CD14-positive monocyte (primary cell): ENCODE measurements at regions not wholly inside any gene's neighbourhood (a gene's known extent, or its start where the extent isn't known, plus 50 kb on each side); places are given as distances from the start of the nearest gene placed in this dataset.

Experiments used
- DNase-seq, 3 donors: peaks; one replicate each; pipeline ENCODE4 v3.0.0-alpha.2; 2011 to 2022
- H2AFZ ChIP-seq: 2 replicates; pipeline ENCODE4 v1.6.0; 2012; ENCODE audit warnings: mild to moderate bottlenecking, low read depth, low read length, inconsistent platforms; ENCODE audit not compliant: insufficient read depth, poor library complexity, severe bottlenecking
- H3K27ac ChIP-seq, 2 donors: 1 replicate in 1 of 2; 2 replicates in 1 of 2; pipeline ENCODE4 v1.5.1; 2012 to 2013; ENCODE audit warnings: low read length in 2 of 2, control low read depth in 1 of 2, inconsistent platforms in 1 of 2, low read depth in 1 of 2, mild to moderate bottlenecking in 1 of 2
- H3K27me3 ChIP-seq, 2 donors: one replicate each; pipeline versions ENCODE4 v1.6.0 to v1.6.1; 2011 to 2013; ENCODE audit warnings: low read length in 2 of 2; ENCODE audit not compliant: control insufficient read depth in 2 of 2, insufficient read depth in 2 of 2
- H3K36me3 ChIP-seq, 2 donors: replicated peaks in 1 of 2; 1 replicate in 1 of 2; 2 replicates in 1 of 2; pipeline versions ENCODE4 v1.5.1 to v1.6.1; 2012 to 2013; ENCODE audit warnings: low read length in 2 of 2, control low read depth in 1 of 2, inconsistent platforms in 1 of 2, mild to moderate bottlenecking in 1 of 2; ENCODE audit not compliant: insufficient read depth in 2 of 2, control insufficient read depth in 1 of 2
- H3K4me1 ChIP-seq, 2 donors: 1 replicate in 1 of 2; 2 replicates in 1 of 2; pipeline versions ENCODE4 v1.5.1 to v1.6.1; 2012 to 2013; ENCODE audit warnings: low read length in 2 of 2, control low read depth in 1 of 2, inconsistent platforms in 1 of 2, mild to moderate bottlenecking in 1 of 2, moderate library complexity in 1 of 2; ENCODE audit not compliant: insufficient read depth in 2 of 2, control insufficient read depth in 1 of 2
- H3K4me2 ChIP-seq: replicated peaks from 2 replicates; pipeline ENCODE3; 2012; ENCODE audit warnings: low read length, moderate library complexity, mild to moderate bottlenecking; ENCODE audit not compliant: poor library complexity, severe bottlenecking; ENCODE audit errors: extremely low read depth
- H3K4me3 ChIP-seq, 3 experiments: fragments of 200-600 bp in 1 of 3; sonication (generic) in 1 of 3; replicated peaks in 1 of 3; 1 replicate in 2 of 3; 2 replicates in 1 of 3; pipeline ENCODE4 v1.5.1; 2011 to 2013; ENCODE audit warnings: low read length in 3 of 3, mild to moderate bottlenecking in 3 of 3, control low read depth in 2 of 3, low read depth in 2 of 3, inconsistent platforms in 1 of 3, moderate library complexity in 1 of 3
- H3K79me2 ChIP-seq: 2 replicates; pipeline ENCODE4 v1.6.0; 2012; ENCODE audit warnings: mild to moderate bottlenecking, control low read depth, inconsistent platforms, low read length, moderate library complexity; ENCODE audit not compliant: insufficient read depth
- H3K9ac ChIP-seq: 2 replicates; pipeline ENCODE4 v1.6.0; 2017; ENCODE audit warnings: low read length, mild to moderate bottlenecking; ENCODE audit not compliant: insufficient read depth, poor library complexity, severe bottlenecking
- H3K9me3 ChIP-seq, 2 donors: replicated peaks in 1 of 2; 1 replicate in 1 of 2; 2 replicates in 1 of 2; pipeline versions ENCODE4 v1.5.1 to v1.6.1; 2012 to 2013; ENCODE audit warnings: low read length in 2 of 2, control low read depth in 1 of 2; ENCODE audit not compliant: control insufficient read depth in 1 of 2, insufficient read depth in 1 of 2
- H4K20me1 ChIP-seq: 2 replicates; pipeline ENCODE4 v1.6.0; 2012; ENCODE audit warnings: mild to moderate bottlenecking, low read length, control low read depth, moderate library complexity; ENCODE audit not compliant: insufficient read depth
- H3K27ac Mint-ChIP-seq, 7 donors: one replicate each; pipeline ENCODE4 v1.8.0; 2020; ENCODE audit warnings: mild to moderate bottlenecking in 7 of 7, mixed read lengths in 7 of 7, moderate library complexity in 6 of 7, inconsistent platforms in 2 of 7
- H3K27me3 Mint-ChIP-seq, 3 donors: one replicate each; pipeline ENCODE4 v1.8.0; 2021 to 2022; ENCODE audit warnings: low read depth in 3 of 3, mild to moderate bottlenecking in 3 of 3, mixed read lengths in 3 of 3, moderate library complexity in 3 of 3, inconsistent platforms in 1 of 3
- H3K36me3 Mint-ChIP-seq, 2 donors: one replicate each; pipeline ENCODE4 v1.8.0; 2020; ENCODE audit warnings: mixed read lengths in 2 of 2, inconsistent platforms in 1 of 2, mild to moderate bottlenecking in 1 of 2
- H3K4me1 Mint-ChIP-seq: one replicate; pipeline ENCODE4 v1.8.0; 2020; ENCODE audit warnings: mild to moderate bottlenecking, mixed read lengths
- H3K4me3 Mint-ChIP-seq, 2 donors: one replicate each; pipeline ENCODE4 v1.8.0; 2020; ENCODE audit warnings: mild to moderate bottlenecking in 2 of 2, mixed read lengths in 2 of 2, moderate library complexity in 1 of 2
- H3K9me3 Mint-ChIP-seq, 7 donors: one replicate each; pipeline ENCODE4 v1.8.0; 2020 to 2022; ENCODE audit warnings: mixed read lengths in 7 of 7, mild to moderate bottlenecking in 6 of 7, moderate library complexity in 6 of 7, inconsistent platforms in 2 of 7
- CTCF ChIP-seq: fragments of 200-600 bp; IDR thresholded peaks from one replicate; pipeline ENCODE4 v1.8.0; 2022; ENCODE audit warnings: antibody characterized with exemption, mild to moderate bottlenecking
- WGBS: methylation state at CpG from one replicate; pipeline ENCODE4 v1.1.5; 2013; ENCODE audit warnings: missing lambda C conversion rate; ENCODE audit not compliant: insufficient coverage; 5-methylcytosine and 5-hydroxymethylcytosine counted together
- intact Hi-C, 2 donors: fragments of 100-400 bp; cut with micrococcal nuclease; formaldehyde crosslinking; loops; one replicate each; pipeline versions ENCODE4 v1.15.0 to v1.15.1; 2023

- peaks cover 0 to 6% (median 2%) of the 10 kb centered on the region in 7 donors for H3K9me3 Mint-ChIP-seq
- no peaks in the 10 kb centered on the region for H3K79me2 ChIP-seq
- H3K4me3 ChIP-seq = no peak overlapping the region
- no peaks in the 10 kb centered on the region for H3K36me3 ChIP-seq
- H3K4me3 Mint-ChIP-seq = no peak overlapping the region
- intact Hi-C loops = no loop called here
- DNase-seq = no peak
- no peak overlapping the region for H3K27ac Mint-ChIP-seq
- H3K4me2 ChIP-seq = no peak overlapping the region
- peaks cover 19% of the 10 kb centered on the region for H3K4me1 Mint-ChIP-seq
- H3K27me3 Mint-ChIP-seq = peaks cover 1 to 5% (median 2%) of the 10 kb centered on the region in 3 donors
- no peaks in the 10 kb centered on the region for H4K20me1 ChIP-seq
- H3K9ac ChIP-seq = no peak overlapping the region
- 93% methylated on average over 4 of the region's 4 CpGs for WGBS
- H3K9me3 ChIP-seq = no peaks in the 10 kb centered on the region
- H3K27me3 ChIP-seq = no peaks in the 10 kb centered on the region
- no peak for TF ChIP-seq CTCF
- no peak overlapping the region for H2AFZ ChIP-seq
- no peak overlapping the region for H3K27ac ChIP-seq
- no peaks in the 10 kb centered on the region for H3K36me3 Mint-ChIP-seq
- peaks cover 13 to 21% of the 10 kb centered on the region in 2 donors for H3K4me1 ChIP-seq
Measured at GRCh38 chr2:219719521-219719920, 92.1 kb downstream of the SLC4A3 start.

GRCh38 chr2:219720956-219721355 is 93.5 kb downstream of the SLC4A3 start:
- no peaks in the 10 kb centered on the region for H3K36me3 ChIP-seq

More at GRCh38 chr2:219720956-219721355, 93.5 kb downstream of the SLC4A3 start:
- peaks cover 0 to 5% (median 2%) of the 10 kb centered on the region in 7 donors for H3K9me3 Mint-ChIP-seq
- Histone ChIP-seq H3K4me1 (peaks cover 13 to 26% of the 10 kb centered on the region in 2 donors), H3K27me3 (no peaks in the 10 kb centered on the region), H3K4me3 (no peak overlapping the region), H2AFZ (no peak overlapping the region), H3K9ac (no peak overlapping the region), H3K27ac (no peak overlapping the region), H3K79me2 (no peaks in the 10 kb centered on the region), H3K9me3 (no peaks in the 10 kb centered on the region), H3K4me2 (no peak overlapping the region), H4K20me1 (no peaks in the 10 kb centered on the region)
- no peak for TF ChIP-seq CTCF
- peaks cover 4 to 9% (median 5%) of the 10 kb centered on the region in 3 donors for H3K27me3 Mint-ChIP-seq
- no peaks in the 10 kb centered on the region for H3K36me3 Mint-ChIP-seq
- peaks cover 19% of the 10 kb centered on the region for H3K4me1 Mint-ChIP-seq
- no peak overlapping the region for H3K27ac Mint-ChIP-seq
- no peak overlapping the region for H3K4me3 Mint-ChIP-seq
- intact Hi-C loops = no loop called here
- no CpG with 5 or more reads among the region's 6 CpGs for WGBS
- DNase-seq = no peak
